ENCODE measurements at regions not wholly inside any gene's neighbourhood (a gene's known extent, or its start where the extent isn't known, plus 50 kb on each side); places are given as distances from the start of the nearest gene placed in this dataset.
"Not testable (repeated sequence)": the region's sequence is repeated elsewhere in the genome, so short reads cannot be mapped to it uniquely, and the experiment has no call there.

DNA sequence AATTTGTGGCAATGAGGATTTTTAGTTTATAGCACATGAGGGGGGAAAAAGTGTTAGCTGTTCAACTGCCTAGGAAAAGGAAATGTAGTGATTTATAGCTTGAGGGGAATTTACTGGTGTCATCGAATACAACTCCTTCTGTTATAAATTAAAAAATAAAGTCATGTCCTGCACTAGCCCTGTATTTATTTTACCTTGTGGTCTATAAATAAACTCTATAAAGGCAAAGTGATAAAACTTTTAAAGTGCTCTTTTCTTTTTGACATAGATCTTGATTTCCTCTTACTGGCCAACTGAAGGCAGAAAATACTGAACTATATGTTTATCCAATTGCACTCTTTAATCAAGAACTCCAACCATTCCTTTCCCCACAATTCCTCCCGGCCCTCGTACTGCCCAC, 672.1 kb upstream of the SLIT2 start:
- DNase-seq, result no peak

DNA sequence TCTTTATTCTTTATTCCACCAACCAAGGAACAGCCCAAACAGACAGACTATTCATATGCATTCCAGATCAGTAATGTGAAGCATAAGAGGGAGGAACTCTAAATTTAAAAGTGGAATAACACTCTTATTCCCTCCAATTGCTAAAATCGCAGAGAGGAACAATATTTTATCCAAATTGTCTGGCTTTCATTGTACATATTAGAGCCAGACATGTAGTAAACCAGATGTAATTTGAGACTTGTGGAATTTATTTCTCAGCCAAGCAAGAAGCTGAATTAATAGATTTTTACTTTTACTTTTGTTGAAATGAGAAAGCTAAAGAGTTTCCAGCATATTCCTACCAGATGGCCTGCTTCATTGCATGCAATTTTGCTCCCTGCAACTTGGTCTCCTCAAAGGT, 674.6 kb upstream of the SLIT2 start:
- DNase-seq, result no peak

- DNase-seq, result no peak
Measured at GRCh38 chr4:19575924-19576323, 675.8 kb upstream of the SLIT2 start.

- DNase-seq, result no peak
Measured at GRCh38 chr4:19566041-19566440, 685.7 kb upstream of the SLIT2 start.

- no peak for DNase-seq
Measured at GRCh38 chr4:19562456-19562855, 689.2 kb upstream of the SLIT2 start.

GRCh38 chr4:19557161-19557560, 694.5 kb upstream of the SLIT2 start:
- DNase-seq, result no peak

DNA sequence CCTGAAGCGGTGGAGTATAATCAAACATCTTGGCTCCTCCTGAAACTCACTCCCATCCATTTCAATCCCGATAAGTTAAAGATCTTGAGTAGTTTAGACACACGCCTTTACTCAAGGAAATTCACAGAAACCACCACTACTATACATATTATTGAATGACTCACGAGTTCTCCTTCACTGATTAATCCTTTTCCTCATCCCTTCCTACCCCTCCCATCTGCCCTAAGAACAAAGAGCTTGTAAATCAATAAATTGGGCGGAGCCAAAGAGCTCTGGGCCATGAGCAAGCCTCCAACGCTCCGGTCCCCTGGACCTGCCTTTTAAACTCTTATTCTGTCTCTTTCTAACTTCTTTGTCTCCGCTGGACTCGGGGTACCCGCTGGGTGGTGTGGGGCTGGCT, 695.4 kb upstream of the SLIT2 start:
- DNase-seq, result not testable (repeated sequence)

DNA sequence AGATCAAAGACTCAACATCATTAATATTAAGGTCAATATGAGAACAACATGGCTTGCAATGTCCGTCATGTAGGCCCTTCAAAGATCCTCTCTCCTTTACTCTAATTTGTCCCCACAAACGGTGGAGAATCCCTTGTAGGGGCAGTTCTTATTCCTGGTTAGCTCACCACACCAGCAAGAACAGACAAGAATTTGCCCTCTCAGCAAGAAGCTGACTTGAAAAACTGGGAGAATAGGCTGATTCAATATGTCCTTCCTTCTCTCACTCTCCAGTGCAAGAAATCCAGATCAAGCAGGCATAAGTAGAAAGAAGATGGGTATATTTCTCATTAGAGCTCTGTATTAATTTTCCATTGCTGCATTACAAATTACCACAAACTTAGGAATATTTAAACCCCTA, 704.2 kb upstream of the SLIT2 start:
- no peak for DNase-seq

DNA sequence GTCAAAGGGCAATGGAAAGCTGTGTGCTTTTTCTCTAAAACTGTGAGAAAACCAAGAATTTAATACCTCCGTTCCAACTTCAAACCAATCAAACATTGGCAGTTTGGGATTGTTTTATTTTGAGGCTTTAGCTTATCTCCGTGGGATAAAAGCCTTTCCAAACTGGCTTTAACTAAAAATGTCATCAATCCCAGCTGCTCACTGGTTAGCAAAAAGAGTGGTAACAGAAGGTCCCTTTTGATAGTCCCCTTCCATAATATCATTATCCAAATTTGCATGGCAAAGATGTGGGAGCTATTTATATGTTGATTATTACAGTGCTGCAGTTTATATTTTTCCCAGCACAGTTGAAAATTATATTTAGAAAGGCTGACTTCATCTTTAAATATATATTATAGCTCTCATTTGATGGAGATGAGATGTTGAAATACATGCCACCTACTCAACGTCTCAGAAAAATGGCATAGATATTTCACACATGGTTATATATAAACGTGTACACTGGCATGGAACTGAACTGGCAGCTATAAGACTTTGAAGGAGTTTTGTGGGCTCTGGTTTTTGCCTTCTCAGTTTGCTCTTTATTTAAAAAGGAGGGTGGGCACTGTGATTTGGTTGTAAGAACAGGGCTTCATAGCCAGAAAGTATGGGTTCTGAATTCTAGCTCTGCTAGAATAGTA, 707.1 kb upstream of the SLIT2 start:
- DNase-seq, result no peak

DNA sequence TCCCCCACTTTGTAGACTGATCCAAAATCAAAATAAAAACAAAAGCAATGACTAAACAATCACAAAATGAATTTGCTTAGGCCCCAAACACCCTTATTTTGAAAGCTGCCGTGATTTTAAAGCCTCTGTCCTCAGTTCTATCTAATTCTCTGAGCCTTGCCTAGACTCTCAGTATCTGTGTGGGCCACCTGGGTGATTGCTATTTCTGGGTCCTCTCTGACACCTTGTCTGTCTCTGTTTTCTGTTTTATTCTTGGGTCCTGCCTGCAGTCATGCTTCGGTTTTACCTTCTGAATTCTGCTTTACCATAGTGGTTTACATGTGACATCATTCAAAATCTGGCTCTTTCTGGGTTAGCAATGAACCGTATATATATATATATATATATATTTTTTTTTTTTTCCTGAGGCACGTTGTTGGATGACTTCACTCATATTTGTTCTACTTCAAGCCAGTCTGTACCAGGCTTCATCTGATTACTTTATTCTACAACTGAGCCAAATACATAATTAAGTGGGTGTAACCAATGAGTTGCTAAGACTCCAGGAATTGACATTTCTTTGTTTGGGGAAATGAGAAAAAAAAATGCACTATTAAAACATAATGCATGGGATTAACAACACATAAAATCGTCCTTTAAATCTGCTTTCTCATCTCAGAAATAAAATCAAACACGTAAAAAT, 710.7 kb upstream of the SLIT2 start:
- peak; percentile 73 for DNase-seq

GRCh38 chr4:19539201-19539600, 712.5 kb upstream of the SLIT2 start:
- no peak for DNase-seq

DNA sequence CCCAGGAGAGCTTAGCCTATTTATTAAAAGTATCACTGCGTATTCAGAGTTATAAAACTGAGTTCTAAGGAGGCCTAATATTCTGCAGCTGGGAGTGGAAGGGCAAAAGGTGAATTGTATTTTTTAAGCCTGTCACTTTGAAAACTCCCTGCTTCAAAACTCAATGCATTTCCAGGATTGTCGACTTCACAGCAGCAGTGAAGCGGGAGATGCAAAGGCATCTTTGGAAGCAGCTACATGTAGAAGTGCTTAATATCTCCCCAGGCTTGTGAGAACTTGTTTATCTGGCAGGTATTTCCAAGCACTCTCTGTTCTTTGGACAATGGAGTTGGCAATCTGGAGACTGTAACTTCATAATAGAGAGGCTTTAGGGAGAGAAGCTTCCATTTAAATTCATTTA, 717.5 kb upstream of the SLIT2 start:
- no peak for DNase-seq

- DNase-seq, result no peak
Measured at GRCh38 chr4:19531906-19532848, 719.5 kb upstream of the SLIT2 start.

DNA sequence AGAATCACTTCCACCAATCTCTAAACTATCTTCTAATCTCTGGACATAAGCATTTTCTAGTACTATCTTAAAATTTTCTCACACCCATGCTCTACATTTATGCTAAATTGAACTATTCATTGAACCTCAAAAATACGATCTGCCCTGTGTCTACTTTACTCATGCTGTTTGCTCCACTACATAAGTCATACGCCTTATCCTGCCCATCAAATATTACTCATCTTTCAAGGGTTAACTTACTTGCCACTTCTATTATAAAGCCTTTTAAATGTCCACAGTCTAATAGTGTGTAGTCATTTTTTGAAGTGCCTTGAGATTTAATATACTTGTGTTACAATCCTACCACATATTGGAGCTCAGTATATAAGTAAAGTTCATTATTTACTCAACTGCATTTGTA, 727.7 kb upstream of the SLIT2 start:
- DNase-seq, result no peak

- DNase-seq, result no peak
Measured at GRCh38 chr4:19522966-19523365, 728.7 kb upstream of the SLIT2 start.

- DNase-seq, result no peak
Measured at GRCh38 chr4:19520939-19521520, 730.7 kb upstream of the SLIT2 start.

GRCh38 chr4:19514276-19515070, 737.2 kb upstream of the SLIT2 start:
- DNase-seq, result no peak

DNA sequence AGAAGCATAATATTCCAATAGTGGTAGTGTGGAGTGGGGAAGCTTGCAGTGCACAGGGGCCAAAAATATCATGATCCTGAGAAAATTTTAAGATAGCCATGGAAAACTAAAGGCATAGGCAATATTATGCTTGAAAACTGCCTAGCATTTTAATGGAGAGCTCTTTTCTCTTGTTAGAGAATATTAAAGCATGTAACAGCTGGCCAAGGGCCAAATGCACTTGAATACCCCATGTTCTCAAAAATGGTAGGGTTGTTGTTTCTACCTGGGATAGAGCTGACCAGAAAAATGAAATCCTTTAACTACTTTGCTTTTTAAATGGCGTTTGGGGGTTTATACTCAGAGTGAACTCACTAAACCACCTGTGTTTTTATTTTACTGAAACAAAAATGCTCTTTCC, 739.6 kb upstream of the SLIT2 start:
- DNase-seq, result peak; percentile 6

DNA sequence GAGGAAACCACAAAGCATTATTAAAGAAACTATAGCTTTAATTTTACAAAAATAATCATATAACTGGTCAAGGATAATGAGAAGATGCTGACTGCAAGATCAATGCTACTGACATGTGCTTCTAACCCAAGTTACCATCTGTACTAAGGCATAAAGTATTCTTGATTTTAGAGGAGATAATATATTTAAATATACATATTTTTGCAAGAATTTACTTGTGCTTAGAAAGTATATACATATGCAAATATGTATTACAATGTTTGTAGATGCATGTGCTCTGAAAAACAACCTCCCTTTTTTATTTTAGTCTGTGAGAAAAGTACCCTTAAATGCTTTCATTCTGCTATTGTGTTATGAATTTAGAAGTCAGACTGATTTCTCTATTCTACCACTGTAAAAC, 740.7 kb upstream of the SLIT2 start:
- DNase-seq, result no peak

GRCh38 chr4:19508442-19508841, 743.3 kb upstream of the SLIT2 start:
- DNase-seq, result no peak

GRCh38 chr4:19497705-19498104, 754.0 kb upstream of the SLIT2 start:
- DNase-seq, result no peak

DNA sequence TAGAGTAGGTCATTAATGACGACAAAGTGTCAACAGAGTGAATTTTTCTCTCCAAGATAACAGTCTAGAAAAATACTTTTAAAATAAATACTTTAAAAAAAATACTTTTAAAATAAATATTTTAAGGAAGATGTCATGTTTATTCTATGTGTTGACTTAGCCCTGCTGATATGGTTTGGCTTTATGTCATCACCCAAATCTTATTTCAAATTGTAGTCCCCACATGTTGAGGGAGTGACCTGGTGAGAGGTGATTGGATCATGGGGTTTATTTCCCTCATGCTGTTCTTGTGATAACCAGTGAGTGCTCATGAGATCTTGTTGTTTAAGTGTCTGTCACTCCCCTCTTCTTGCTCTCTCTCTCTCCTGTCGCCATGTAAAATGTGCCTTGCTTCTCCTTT, 754.9 kb upstream of the SLIT2 start:
- no peak for DNase-seq

DNA sequence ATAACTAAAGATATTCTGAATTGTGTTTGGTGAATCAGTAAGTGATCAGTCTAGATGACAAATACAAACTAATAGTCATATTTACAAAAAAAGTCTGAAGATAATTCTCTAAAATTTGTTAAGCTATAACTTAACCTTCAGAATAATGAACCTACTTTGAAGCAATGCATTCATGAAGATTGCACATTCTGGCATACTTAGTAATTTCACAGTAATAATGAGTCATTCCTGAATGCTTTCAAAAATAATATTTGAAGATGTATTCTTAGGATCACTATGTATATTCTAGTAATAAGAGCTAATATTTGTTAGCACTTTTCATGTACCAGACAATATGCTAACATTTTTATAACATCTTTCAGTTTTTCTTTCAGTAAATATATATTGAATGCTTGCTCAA, 756.7 kb upstream of the SLIT2 start:
- no peak for DNase-seq
